ENCODE measurements at regions not wholly inside any gene's neighbourhood (a gene's known extent, or its start where the extent isn't known, plus 50 kb on each side); places are given as distances from the start of the nearest gene placed in this dataset.

DNA sequence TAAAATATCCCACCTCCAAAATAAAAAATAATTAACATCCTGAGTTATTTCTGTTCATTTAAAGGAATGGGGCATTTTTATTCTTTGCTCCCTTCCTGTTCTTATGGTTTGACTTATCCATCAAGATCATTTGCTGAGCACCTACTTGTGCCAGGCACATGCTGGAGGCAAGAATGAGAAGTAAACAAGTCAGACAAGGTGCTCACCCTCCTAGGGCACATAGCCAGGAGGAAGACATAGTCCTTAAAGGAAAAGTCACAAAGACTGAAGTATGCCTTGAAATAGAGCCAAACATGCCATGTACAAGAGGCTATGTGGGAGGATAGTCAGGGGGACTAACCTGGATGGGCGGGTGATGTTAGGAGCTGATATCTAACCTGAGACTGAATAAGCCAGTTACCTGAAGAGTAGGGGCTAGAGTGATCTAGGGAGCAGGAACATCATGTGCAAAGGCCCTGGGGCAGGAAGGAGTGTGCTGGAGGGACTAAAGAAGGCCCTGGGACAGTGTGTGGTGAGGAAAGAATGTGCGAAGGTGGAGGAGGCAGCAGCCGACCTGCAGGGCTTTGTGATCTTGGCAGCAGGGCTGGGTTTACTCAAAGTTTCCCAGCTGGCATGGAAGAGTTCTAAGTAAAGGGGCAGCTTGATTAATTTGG lies 233.5 kb downstream of the MATN1 start:
- Histone ChIP-seq H3K4me3 (no peak overlapping the region), H3K36me3 (ENCODE audit: low read depth) (no peaks in the 10 kb centered on the region), H3K4me1 (ENCODE audit: low read depth) (no peaks in the 10 kb centered on the region), H3K9me3 (no peaks in the 10 kb centered on the region)
- TF ChIP-seq, protein P1, sequence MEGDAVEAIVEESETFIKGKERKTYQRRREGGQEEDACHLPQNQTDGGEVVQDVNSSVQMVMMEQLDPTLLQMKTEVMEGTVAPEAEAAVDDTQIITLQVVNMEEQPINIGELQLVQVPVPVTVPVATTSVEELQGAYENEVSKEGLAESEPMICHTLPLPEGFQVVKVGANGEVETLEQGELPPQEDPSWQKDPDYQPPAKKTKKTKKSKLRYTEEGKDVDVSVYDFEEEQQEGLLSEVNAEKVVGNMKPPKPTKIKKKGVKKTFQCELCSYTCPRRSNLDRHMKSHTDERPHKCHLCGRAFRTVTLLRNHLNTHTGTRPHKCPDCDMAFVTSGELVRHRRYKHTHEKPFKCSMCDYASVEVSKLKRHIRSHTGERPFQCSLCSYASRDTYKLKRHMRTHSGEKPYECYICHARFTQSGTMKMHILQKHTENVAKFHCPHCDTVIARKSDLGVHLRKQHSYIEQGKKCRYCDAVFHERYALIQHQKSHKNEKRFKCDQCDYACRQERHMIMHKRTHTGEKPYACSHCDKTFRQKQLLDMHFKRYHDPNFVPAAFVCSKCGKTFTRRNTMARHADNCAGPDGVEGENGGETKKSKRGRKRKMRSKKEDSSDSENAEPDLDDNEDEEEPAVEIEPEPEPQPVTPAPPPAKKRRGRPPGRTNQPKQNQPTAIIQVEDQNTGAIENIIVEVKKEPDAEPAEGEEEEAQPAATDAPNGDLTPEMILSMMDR (IDR thresholded peaks at IDR 0.05), result no peak
- intact Hi-C loops (cut with DNase I, micrococcal nuclease), result no loop called here
- ATAC-seq, result no peak
- no peak for DNase-seq

DNA sequence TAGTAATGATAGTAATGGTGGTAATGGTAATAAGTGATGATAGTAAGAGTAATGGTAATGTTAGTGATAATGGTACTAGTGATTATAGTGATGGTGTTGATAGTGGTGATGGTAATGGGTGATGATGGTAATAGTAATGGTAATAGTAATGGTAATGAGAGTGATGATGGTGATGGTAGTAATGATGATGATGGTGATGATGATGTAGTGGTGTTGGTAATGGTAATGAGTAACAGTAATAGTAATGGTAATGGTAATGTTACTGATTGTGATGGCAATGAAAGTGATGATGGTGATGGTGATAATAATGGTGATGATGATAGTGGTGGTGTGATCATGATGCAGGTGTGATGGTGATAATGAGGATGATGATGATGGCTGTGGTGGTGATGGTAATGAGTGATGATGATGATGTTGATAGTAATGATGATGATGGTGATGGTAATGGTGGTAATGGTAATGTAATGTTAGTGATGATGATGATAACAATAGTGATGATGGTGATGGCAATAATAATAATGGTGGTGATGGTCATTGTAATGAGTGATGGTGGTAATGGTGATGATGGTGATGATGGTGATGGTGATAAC lies 235.0 kb downstream of the MATN1 start:
- intact Hi-C loops (cut with DNase I, micrococcal nuclease), result no loop called here
- H3K4me3 ChIP-seq, result no peak overlapping the region
- H3K36me3 ChIP-seq (ENCODE audit: low read depth), result no peaks in the 10 kb centered on the region
- no peaks in the 10 kb centered on the region for H3K9me3 ChIP-seq
- TF ChIP-seq, protein P1 (IDR thresholded peaks at IDR 0.05), result no peak
- ATAC-seq (no peak), DNase-seq (no peak)
- no peaks in the 10 kb centered on the region for H3K4me1 ChIP-seq (ENCODE audit: low read depth)

DNA sequence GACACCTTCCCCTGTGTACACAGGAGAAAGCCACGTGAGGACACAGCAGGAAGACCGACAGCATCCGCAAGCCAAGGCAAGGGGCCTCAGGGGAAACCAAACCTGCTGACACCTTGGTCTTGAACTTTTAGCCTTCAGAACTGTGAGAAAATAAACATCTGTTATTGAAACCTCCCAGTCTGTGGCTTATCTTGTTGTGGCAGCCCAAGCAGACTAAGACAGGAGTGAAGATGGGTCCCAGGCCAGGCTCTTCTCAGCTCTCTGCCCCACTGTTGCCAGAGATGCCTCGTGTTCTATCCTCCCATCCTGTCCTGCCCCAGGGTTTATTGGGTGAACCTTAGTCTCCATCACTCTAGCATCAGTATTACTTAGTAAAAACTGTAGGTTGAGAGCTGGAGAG lies 236.3 kb downstream of the MATN1 start:
- TF ChIP-seq, protein P1 (IDR thresholded peaks at IDR 0.05), result no peak
- no peak for ATAC-seq

DNA sequence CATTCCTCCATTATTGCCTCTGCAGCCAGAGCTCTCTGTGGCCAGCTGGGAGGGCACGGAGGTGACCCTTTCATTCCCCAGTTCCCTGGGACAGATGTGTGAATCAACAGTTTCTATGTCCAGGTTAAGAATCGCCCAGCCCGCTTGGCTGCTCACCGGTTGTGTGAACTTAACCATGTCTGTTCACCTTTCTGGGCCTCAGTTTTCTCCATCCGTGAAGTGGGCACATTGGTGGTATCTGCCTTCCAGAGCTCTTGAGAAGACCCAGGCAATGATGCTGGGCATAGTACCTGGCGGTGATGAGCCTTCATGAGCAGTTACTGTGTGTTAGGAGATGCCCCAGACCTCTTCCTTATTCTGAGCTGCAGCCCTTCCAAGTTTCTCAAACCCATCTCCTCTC lies 238.3 kb downstream of the MATN1 start:
- Histone ChIP-seq H3K36me3 (ENCODE audit: low read depth) (no peaks in the 10 kb centered on the region), H3K4me3 (no peak overlapping the region), H3K9me3 (peaks cover 27% of the 10 kb centered on the region), H3K4me1 (ENCODE audit: low read depth) (no peaks in the 10 kb centered on the region)
- ATAC-seq (no peak), DNase-seq (no peak)
- intact Hi-C loops (cut with DNase I, micrococcal nuclease), result no loop called here
- TF ChIP-seq, protein P1 (IDR thresholded peaks at IDR 0.05), result no peak

More for the DNA sequence above, 236.3 kb downstream of the MATN1 start:
- Histone ChIP-seq H3K9me3 (peaks cover 10% of the 10 kb centered on the region), H3K36me3 (ENCODE audit: low read depth) (no peaks in the 10 kb centered on the region), H3K4me3 (no peak overlapping the region), H3K4me1 (ENCODE audit: low read depth) (no peaks in the 10 kb centered on the region)
- no peak for DNase-seq
- intact Hi-C loops (cut with DNase I, micrococcal nuclease), result no loop called here

DNA sequence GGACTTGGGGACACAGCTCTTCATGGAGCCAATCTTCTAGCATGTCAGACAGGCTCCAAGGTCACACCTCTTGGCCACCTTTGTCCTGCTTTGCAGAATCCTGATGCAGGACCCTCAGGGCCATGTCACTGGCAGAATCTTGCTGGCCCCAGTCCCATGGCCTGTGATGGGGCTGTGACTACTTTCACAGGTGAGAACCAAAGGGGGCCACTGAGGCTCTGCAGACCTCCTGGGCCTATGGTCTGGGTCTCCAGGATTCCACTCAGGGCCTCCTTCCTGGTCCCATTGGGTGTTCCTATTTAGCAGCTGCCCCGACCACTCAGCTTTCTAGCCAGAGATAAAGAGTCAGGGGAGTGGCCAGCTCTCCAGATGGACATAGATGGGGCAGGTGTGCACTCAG lies 238.7 kb downstream of the MATN1 start:
- intact Hi-C loops (cut with DNase I, micrococcal nuclease), result no loop called here
- Histone ChIP-seq H3K4me1 (ENCODE audit: low read depth) (no peaks in the 10 kb centered on the region), H3K36me3 (ENCODE audit: low read depth) (no peaks in the 10 kb centered on the region), H3K9me3 (peaks cover 28% of the 10 kb centered on the region), H3K4me3 (no peak overlapping the region)
- DNase-seq (no peak), ATAC-seq (no peak)
- TF ChIP-seq, protein P1 (IDR thresholded peaks at IDR 0.05), result no peak

Measured in mucosa of descending colon (tissue), 3 donors.